ENCODE measurements at regions not wholly inside any gene's neighbourhood (a gene's known extent, or its start where the extent isn't known, plus 50 kb on each side); places are given as distances from the start of the nearest gene placed in this dataset.

- TF ChIP-seq, protein P1, sequence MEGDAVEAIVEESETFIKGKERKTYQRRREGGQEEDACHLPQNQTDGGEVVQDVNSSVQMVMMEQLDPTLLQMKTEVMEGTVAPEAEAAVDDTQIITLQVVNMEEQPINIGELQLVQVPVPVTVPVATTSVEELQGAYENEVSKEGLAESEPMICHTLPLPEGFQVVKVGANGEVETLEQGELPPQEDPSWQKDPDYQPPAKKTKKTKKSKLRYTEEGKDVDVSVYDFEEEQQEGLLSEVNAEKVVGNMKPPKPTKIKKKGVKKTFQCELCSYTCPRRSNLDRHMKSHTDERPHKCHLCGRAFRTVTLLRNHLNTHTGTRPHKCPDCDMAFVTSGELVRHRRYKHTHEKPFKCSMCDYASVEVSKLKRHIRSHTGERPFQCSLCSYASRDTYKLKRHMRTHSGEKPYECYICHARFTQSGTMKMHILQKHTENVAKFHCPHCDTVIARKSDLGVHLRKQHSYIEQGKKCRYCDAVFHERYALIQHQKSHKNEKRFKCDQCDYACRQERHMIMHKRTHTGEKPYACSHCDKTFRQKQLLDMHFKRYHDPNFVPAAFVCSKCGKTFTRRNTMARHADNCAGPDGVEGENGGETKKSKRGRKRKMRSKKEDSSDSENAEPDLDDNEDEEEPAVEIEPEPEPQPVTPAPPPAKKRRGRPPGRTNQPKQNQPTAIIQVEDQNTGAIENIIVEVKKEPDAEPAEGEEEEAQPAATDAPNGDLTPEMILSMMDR (IDR thresholded peaks at IDR 0.05): no peak
- TF ChIP-seq ZFX (IDR thresholded peaks at IDR 0.05; ENCODE audit: borderline replicate concordance): no peak
Observed at GRCh38 chrX:148337873-148338272, 162.5 kb upstream of the AFF2 start.

Measured in 22Rv1 (cell line).